ENCODE measurements at regions not wholly inside any gene's neighbourhood (a gene's known extent, or its start where the extent isn't known, plus 50 kb on each side); places are given as distances from the start of the nearest gene placed in this dataset.

- Histone ChIP-seq H3K36me3 (ENCODE audit: control insufficient read depth in 4 of 4, insufficient read depth in 3 of 4, low read depth in 1 of 4, low read length in 3 of 4) (no peaks in the 10 kb centered on the region), H3K4me3 (ENCODE audit: low read depth in 1 of 3, low read length in 3 of 3) (no peak overlapping the region), H3K27me3 (ENCODE audit: control insufficient read depth in 4 of 4, insufficient read depth in 4 of 4, low read length in 3 of 4) (no peaks in the 10 kb centered on the region), H3K9ac (ENCODE audit: low read depth in 1 of 2, low read length in 2 of 2) (no peak overlapping the region), H3K4me1 (ENCODE audit: control insufficient read depth in 4 of 4, insufficient read depth in 4 of 4, low read length in 3 of 4) (no peaks in the 10 kb centered on the region), H3K27ac (ENCODE audit: low read depth in 1 of 2, low read length in 2 of 2) (no peak overlapping the region), H3K9me3 (ENCODE audit: control insufficient read depth in 4 of 4, low read length in 3 of 4) (no peaks in the 10 kb centered on the region)
- TF ChIP-seq HNF4G (IDR thresholded peaks at IDR 0.05) (no peak), FOXA2 (IDR thresholded peaks at IDR 0.05) (no peak), GABPA (IDR thresholded peaks at IDR 0.05 in 1 of 2, conservative IDR thresholded peaks at IDR 0.05 in 1 of 2) (no peak), ZBTB33 (IDR thresholded peaks at IDR 0.05) (no peak)
- WGBS, result 78% methylated on average over 3 of the region's 3 CpGs
- DNase-seq (ENCODE audit: low spot score), result no peak
Measured at GRCh38 chr3:59374818-59375211, 325.0 kb upstream of the CFAP20DC start.

GRCh38 chr3:59374091-59374817 lies 324.4 kb upstream of the CFAP20DC start:
- WGBS, result 87% methylated on average over 6 of the region's 6 CpGs
- no peaks in the 10 kb centered on the region for H3K4me1 ChIP-seq (ENCODE audit: control insufficient read depth in 4 of 4, insufficient read depth in 4 of 4, low read length in 3 of 4)
- no peak overlapping the region for H3K27ac ChIP-seq (ENCODE audit: low read depth in 1 of 2, low read length in 2 of 2)
- H3K4me3 ChIP-seq (ENCODE audit: low read depth in 1 of 3, low read length in 3 of 3), result no peak overlapping the region
- no peak overlapping the region for H3K9ac ChIP-seq (ENCODE audit: low read depth in 1 of 2, low read length in 2 of 2)
- DNase-seq (ENCODE audit: low spot score), result no peak
- TF ChIP-seq FOXA1 (IDR thresholded peaks at IDR 0.05) (no peak), CTCF (IDR thresholded peaks at IDR 0.05; ENCODE audit: low read depth, low read length, missing input control) (no peak)
- H3K27me3 ChIP-seq (ENCODE audit: control insufficient read depth in 4 of 4, insufficient read depth in 4 of 4, low read length in 3 of 4), result no peaks in the 10 kb centered on the region
- H3K36me3 ChIP-seq (ENCODE audit: control insufficient read depth in 4 of 4, insufficient read depth in 3 of 4, low read depth in 1 of 4, low read length in 3 of 4), result no peaks in the 10 kb centered on the region
- no peaks in the 10 kb centered on the region for H3K9me3 ChIP-seq (ENCODE audit: control insufficient read depth in 4 of 4, low read length in 3 of 4)

- Histone ChIP-seq H3K27ac (ENCODE audit: low read depth in 1 of 2, low read length in 2 of 2) (no peak overlapping the region), H3K9ac (ENCODE audit: low read depth in 1 of 2, low read length in 2 of 2) (no peak overlapping the region), H3K36me3 (ENCODE audit: control insufficient read depth in 4 of 4, insufficient read depth in 3 of 4, low read depth in 1 of 4, low read length in 3 of 4) (no peaks in the 10 kb centered on the region), H3K4me1 (ENCODE audit: control insufficient read depth in 4 of 4, insufficient read depth in 4 of 4, low read length in 3 of 4) (no peaks in the 10 kb centered on the region), H3K27me3 (ENCODE audit: control insufficient read depth in 4 of 4, insufficient read depth in 4 of 4, low read length in 3 of 4) (no peaks in the 10 kb centered on the region), H3K4me3 (ENCODE audit: low read depth in 1 of 3, low read length in 3 of 3) (no peak overlapping the region), H3K9me3 (ENCODE audit: control insufficient read depth in 4 of 4, low read length in 3 of 4) (no peaks in the 10 kb centered on the region)
- no peak for DNase-seq (ENCODE audit: low spot score)
- 43% methylated on average over 3 of the region's 3 CpGs for WGBS
- TF ChIP-seq RAD21 (IDR thresholded peaks at IDR 0.05) (no peak), TAF1 (conservative IDR thresholded peaks at IDR 0.05) (no peak), MAX (IDR thresholded peaks at IDR 0.05) (no peak)
Measured at GRCh38 chr3:59372346-59372745, 322.5 kb upstream of the CFAP20DC start.
